Right cardiac atrium (tissue), 5 donors: ENCODE measurements at regions not wholly inside any gene's neighbourhood (a gene's known extent, or its start where the extent isn't known, plus 50 kb on each side); places are given as distances from the start of the nearest gene placed in this dataset.

Experiments used
- ATAC-seq, 2 donors: fragments of 200-7000 bp; cut with Tn5 transposase; one replicate each; pipeline versions ENCODE4 v1.8.0 to v1.9.1; 2020; ENCODE audit warnings: moderate library complexity in 2 of 2, mild to moderate bottlenecking in 1 of 2
- DNase-seq, 3 donors: peaks; one replicate each; pipeline ENCODE4 v3.0.0-alpha.2; 2020
- H3K27ac ChIP-seq: one replicate; pipeline ENCODE4 v1.5.1; 2013; ENCODE audit warnings: mild to moderate bottlenecking, low read length, control low read depth, moderate library complexity
- H3K27me3 ChIP-seq: one replicate; pipeline ENCODE4 v1.6.1; 2013; ENCODE audit not compliant: control insufficient read depth, insufficient read depth
- H3K4me1 ChIP-seq: one replicate; pipeline ENCODE4 v1.6.1; 2013; ENCODE audit warnings: low read length; ENCODE audit not compliant: control insufficient read depth, insufficient read depth
- H3K4me3 ChIP-seq: one replicate; pipeline ENCODE4 v1.5.1; 2013; ENCODE audit warnings: low read length, control low read depth
- H3K9me3 ChIP-seq: one replicate; pipeline ENCODE4 v1.6.1; 2013; ENCODE audit warnings: low read length; ENCODE audit not compliant: control insufficient read depth
- WGBS: extraction: QIAGEN DNeasy Blood & Tissue Kit; methylation state at CpG from one replicate; pipeline ENCODE4 v1.1.7; 2013; 5-methylcytosine and 5-hydroxymethylcytosine counted together
- intact Hi-C, 4 donors: fragments of 100-400 bp; cut with DNase I; formaldehyde crosslinking; loops; one replicate each; pipeline versions ENCODE4 v1.11.0 to v1.14.0; 2022 to 2023
- donor health status: healthy with polysubstance abuse.
- donor health status: DM: no; HTN: yes; CAD: no.
- donor health status: DM: no; HTN: no; CAD: no.
- donor health status: DM: no; HTN: yes; CAD: no; lungs with severe emphysema.
- donor health status: DM: yes; HTN: yes; CAD: no.

- Histone ChIP-seq H3K4me1 (no peaks in the 10 kb centered on the region), H3K9me3 (no peaks in the 10 kb centered on the region), H3K27me3 (no peaks in the 10 kb centered on the region), H3K27ac (no peak overlapping the region), H3K4me3 (no peak overlapping the region)
- WGBS = 6% methylated on average over 9 of the region's 9 CpGs
- peak; percentile 57 to 82 (median 78) for DNase-seq
- ATAC-seq = peak; percentile 28 to 68
- intact Hi-C loops = loop anchor here in 3 of 4 donors (10.0 kb wide), 2 partner anchors 83 to 167 kb away; no protein-coding TSS in a partner anchor
These were observed 56.0 kb upstream of the BTRC start for GRCh38 chr10:101297901-101298486.

GRCh38 chr10:101299211-101299610, 54.8 kb upstream of the BTRC start:
- intact Hi-C loops = loop anchor here in 3 of 4 donors (10.0 kb wide), 2 partner anchors 84 to 166 kb away; no protein-coding TSS in a partner anchor
- Histone ChIP-seq H3K4me1 (no peaks in the 10 kb centered on the region), H3K27ac (no peak overlapping the region), H3K9me3 (no peaks in the 10 kb centered on the region), H3K4me3 (no peak overlapping the region), H3K27me3 (no peaks in the 10 kb centered on the region)
- ATAC-seq (no peak), DNase-seq (no peak)
- WGBS = 83% methylated on average over 6 of the region's 6 CpGs

DNA sequence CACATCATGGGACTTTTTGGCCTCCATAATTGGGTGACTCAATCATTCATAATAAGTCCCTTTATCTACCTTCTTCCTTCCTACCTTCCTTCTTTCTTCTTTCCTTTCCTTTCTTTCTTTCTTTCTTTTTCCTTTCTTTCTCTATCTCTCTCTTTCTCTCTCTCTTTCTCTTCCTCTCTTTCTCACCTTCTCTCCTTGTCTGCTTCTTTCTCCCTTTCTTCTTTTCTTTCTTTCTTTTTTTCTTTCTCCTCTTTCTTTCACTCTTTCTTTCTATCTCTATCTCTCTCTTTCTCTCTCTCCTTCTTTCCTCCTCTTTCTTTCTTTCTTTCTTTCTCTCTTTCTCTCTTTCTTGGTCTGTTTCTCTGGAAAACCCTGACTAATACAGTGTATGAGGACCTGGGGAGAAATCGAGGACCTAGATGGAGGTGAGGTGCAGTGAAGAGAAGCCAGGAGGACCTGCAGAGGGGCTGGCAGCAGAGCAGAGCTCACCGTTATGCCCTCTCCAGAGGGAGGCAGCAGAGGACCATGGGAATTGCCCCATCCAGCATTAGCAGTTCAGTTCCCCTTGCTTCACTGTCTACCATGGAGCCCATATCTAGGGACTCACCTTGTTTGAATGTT, 52.7 kb upstream of the BTRC start:
- Histone ChIP-seq H3K9me3 (no peaks in the 10 kb centered on the region), H3K27me3 (no peaks in the 10 kb centered on the region), H3K4me3 (no peak overlapping the region), H3K27ac (no peak overlapping the region), H3K4me1 (no peaks in the 10 kb centered on the region)
- 37% methylated on average over 2 of the region's 2 CpGs for WGBS
- ATAC-seq = peak; percentile 52 to 56
- DNase-seq = no peak
- intact Hi-C loops = loop anchor here in 2 of 4 donors (10.0 kb wide), 2 partner anchors 144 to 274 kb away; no protein-coding TSS in a partner anchor

DNA sequence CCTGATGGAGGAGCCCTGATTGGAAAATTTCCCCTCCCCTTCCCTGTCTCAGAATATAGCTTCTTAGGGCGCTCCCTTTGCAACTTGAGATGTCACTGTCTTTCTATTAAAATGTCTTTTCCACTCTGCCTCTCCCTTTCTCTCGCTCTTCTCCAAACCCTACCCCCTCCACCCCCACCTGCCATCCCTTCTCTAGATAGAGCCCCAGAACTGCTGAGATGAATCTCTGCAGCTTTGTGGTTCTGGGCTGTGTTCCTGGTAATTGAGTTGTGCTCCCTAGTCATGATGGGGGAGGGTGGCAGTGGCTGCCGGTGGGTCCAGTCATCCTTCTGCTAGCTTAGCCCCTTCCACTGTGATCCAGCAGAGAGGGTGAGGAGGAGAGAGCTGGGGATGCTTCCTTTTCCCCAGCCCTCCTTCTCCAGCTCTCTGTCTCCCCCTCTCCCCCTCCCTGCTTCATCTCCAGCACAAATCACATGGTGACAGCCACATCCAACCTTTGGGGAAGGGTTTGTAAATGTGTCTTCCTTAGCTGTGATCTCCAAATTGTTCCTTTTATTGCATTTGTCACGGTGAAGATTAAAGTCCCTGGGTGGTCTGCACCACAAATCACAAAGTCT, 50.8 kb upstream of the BTRC start:
- intact Hi-C loops = loop anchor here in 2 of 4 donors (10.0 kb wide), 2 partner anchors 142 to 272 kb away; no protein-coding TSS in a partner anchor
- H3K4me3 ChIP-seq = no peak overlapping the region
- no peak for ATAC-seq
- no peaks in the 10 kb centered on the region for H3K9me3 ChIP-seq
- WGBS = 62% methylated on average over 4 of the region's 4 CpGs
- no peak for DNase-seq
- no peak overlapping the region for H3K27ac ChIP-seq
- H3K4me1 ChIP-seq = no peaks in the 10 kb centered on the region
- no peaks in the 10 kb centered on the region for H3K27me3 ChIP-seq
